ENCODE measurements at regions not wholly inside any gene's neighbourhood (a gene's known extent, or its start where the extent isn't known, plus 50 kb on each side); places are given as distances from the start of the nearest gene placed in this dataset.
A peak's percentile ranks its signal among the peaks of the same experiment; 100 is the strongest.

GRCh38 chr18:30280861-30281470 lies 761.6 kb downstream of the DSC3 start:
- Histone ChIP-seq H3K4me2 (ENCODE audit: low read length) (no peak overlapping the region), H4K8ac (ENCODE audit: low read depth, low read length) (no peak overlapping the region), H4K12ac (ENCODE audit: low read depth, low read length) (no peak overlapping the region), H3K79me2 (ENCODE audit: control insufficient read depth, insufficient read depth, low read length, poor library complexity) (no peaks in the 10 kb centered on the region), H3K4ac (ENCODE audit: low read depth, low read length) (no peak overlapping the region), H3K9me3 (ENCODE audit: insufficient read depth, low read depth, low read length) (no peaks in the 10 kb centered on the region), H2BK120ac (ENCODE audit: insufficient read depth, low read length, poor library complexity) (no peak overlapping the region), H2BK12ac (ENCODE audit: low read length) (no peak overlapping the region), H3K14ac (ENCODE audit: low read length) (no peak overlapping the region), H3K36me3 (ENCODE audit: control insufficient read depth in 1 of 2, insufficient read depth in 2 of 2, low read length in 2 of 2) (no peaks in the 10 kb centered on the region), H2BK5ac (ENCODE audit: low read depth, low read length, poor library complexity) (no peak overlapping the region), H3K9ac (ENCODE audit: low read length) (no peak overlapping the region), H3K27me3 (ENCODE audit: insufficient read depth, low read length) (no peaks in the 10 kb centered on the region), H4K91ac (ENCODE audit: low read depth, low read length) (no peak overlapping the region), H3K27ac (ENCODE audit: low read depth, low read length) (no peak overlapping the region), H3K79me1 (ENCODE audit: low read length) (no peaks in the 10 kb centered on the region), H2AK5ac (ENCODE audit: low read length) (no peak overlapping the region), H3K4me3 (ENCODE audit: low read depth, low read length) (no peak overlapping the region), H2AFZ (ENCODE audit: insufficient read depth, low read length, poor library complexity) (no peak overlapping the region), H3K4me1 (ENCODE audit: control insufficient read depth in 1 of 2, insufficient read depth in 2 of 2, low read length in 2 of 2) (no peaks in the 10 kb centered on the region), H3K18ac (ENCODE audit: low read length) (no peak overlapping the region), H3K23ac (ENCODE audit: low read length) (no peak overlapping the region)
- WGBS (ENCODE audit: extremely low coverage, insufficient coverage, insufficient read length), result no CpG with 5 or more reads among the region's 5 CpGs
- DNase-seq, result peak; percentile 33 to 81

DNA sequence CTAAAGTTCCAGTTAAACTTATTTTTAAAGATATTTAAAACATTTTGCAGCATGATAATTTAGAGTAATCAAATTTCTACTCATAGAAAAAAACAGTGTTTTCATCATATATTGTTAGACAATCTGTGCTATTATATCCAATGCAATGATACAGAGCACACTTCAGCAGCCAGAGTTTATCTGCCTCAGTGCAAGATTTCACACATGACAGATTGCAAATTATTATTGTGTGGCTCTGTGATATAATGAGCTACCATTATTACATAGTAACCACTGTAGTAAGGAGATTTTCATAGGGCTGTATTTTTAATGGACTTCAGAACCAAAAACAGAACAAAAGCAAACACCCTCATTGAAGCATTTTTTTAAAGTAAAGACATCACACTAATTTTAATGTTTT lies 762.4 kb downstream of the DSC3 start:
- no peak overlapping the region for H3K9ac ChIP-seq (ENCODE audit: low read length)
- H3K14ac ChIP-seq (ENCODE audit: low read length), result no peak overlapping the region
- H3K4me1 ChIP-seq (ENCODE audit: control insufficient read depth in 1 of 2, insufficient read depth in 2 of 2, low read length in 2 of 2), result no peaks in the 10 kb centered on the region
- H3K79me2 ChIP-seq (ENCODE audit: control insufficient read depth, insufficient read depth, low read length, poor library complexity), result no peaks in the 10 kb centered on the region
- no peaks in the 10 kb centered on the region for H3K36me3 ChIP-seq (ENCODE audit: control insufficient read depth in 1 of 2, insufficient read depth in 2 of 2, low read length in 2 of 2)
- H3K4me2 ChIP-seq (ENCODE audit: low read length), result no peak overlapping the region
- no peaks in the 10 kb centered on the region for H3K79me1 ChIP-seq (ENCODE audit: low read length)
- no peak overlapping the region for H2AFZ ChIP-seq (ENCODE audit: insufficient read depth, low read length, poor library complexity)
- H2BK120ac ChIP-seq (ENCODE audit: insufficient read depth, low read length, poor library complexity), result no peak overlapping the region
- no peak overlapping the region for H4K91ac ChIP-seq (ENCODE audit: low read depth, low read length)
- no peak overlapping the region for H4K8ac ChIP-seq (ENCODE audit: low read depth, low read length)
- no peak for DNase-seq
- no peak overlapping the region for H2BK12ac ChIP-seq (ENCODE audit: low read length)
- no peak overlapping the region for H4K12ac ChIP-seq (ENCODE audit: low read depth, low read length)
- H3K27ac ChIP-seq (ENCODE audit: low read depth, low read length), result no peak overlapping the region
- no peaks in the 10 kb centered on the region for H3K9me3 ChIP-seq (ENCODE audit: insufficient read depth, low read depth, low read length)
- H3K4ac ChIP-seq (ENCODE audit: low read depth, low read length), result no peak overlapping the region
- no peak overlapping the region for H2BK5ac ChIP-seq (ENCODE audit: low read depth, low read length, poor library complexity)
- H2AK5ac ChIP-seq (ENCODE audit: low read length), result no peak overlapping the region
- no peak overlapping the region for H3K23ac ChIP-seq (ENCODE audit: low read length)
- no peak overlapping the region for H3K18ac ChIP-seq (ENCODE audit: low read length)
- H3K4me3 ChIP-seq (ENCODE audit: low read depth, low read length), result no peak overlapping the region
- no peaks in the 10 kb centered on the region for H3K27me3 ChIP-seq (ENCODE audit: insufficient read depth, low read length)

GRCh38 chr18:30277676-30278075 lies 764.9 kb downstream of the DSC3 start:
- H4K12ac ChIP-seq (ENCODE audit: low read depth, low read length), result no peak overlapping the region
- no peaks in the 10 kb centered on the region for H3K79me2 ChIP-seq (ENCODE audit: control insufficient read depth, insufficient read depth, low read length, poor library complexity)
- H3K36me3 ChIP-seq (ENCODE audit: control insufficient read depth in 1 of 2, insufficient read depth in 2 of 2, low read length in 2 of 2), result no peaks in the 10 kb centered on the region
- H2BK12ac ChIP-seq (ENCODE audit: low read length), result no peak overlapping the region
- H3K4me2 ChIP-seq (ENCODE audit: low read length), result no peak overlapping the region
- no peak overlapping the region for H3K18ac ChIP-seq (ENCODE audit: low read length)
- no peaks in the 10 kb centered on the region for H3K4me1 ChIP-seq (ENCODE audit: control insufficient read depth in 1 of 2, insufficient read depth in 2 of 2, low read length in 2 of 2)
- no CpG with 5 or more reads among the region's 1 CpG for WGBS (ENCODE audit: extremely low coverage, insufficient coverage, insufficient read length)
- no peak overlapping the region for H4K91ac ChIP-seq (ENCODE audit: low read depth, low read length)
- H3K27me3 ChIP-seq (ENCODE audit: insufficient read depth, low read length), result no peaks in the 10 kb centered on the region
- no peak overlapping the region for H2BK120ac ChIP-seq (ENCODE audit: insufficient read depth, low read length, poor library complexity)
- no peaks in the 10 kb centered on the region for H3K79me1 ChIP-seq (ENCODE audit: low read length)
- H3K14ac ChIP-seq (ENCODE audit: low read length), result no peak overlapping the region
- no peak overlapping the region for H3K23ac ChIP-seq (ENCODE audit: low read length)
- H3K4me3 ChIP-seq (ENCODE audit: low read depth, low read length), result no peak overlapping the region
- H2AK5ac ChIP-seq (ENCODE audit: low read length), result no peak overlapping the region
- no peak for DNase-seq
- no peaks in the 10 kb centered on the region for H3K9me3 ChIP-seq (ENCODE audit: insufficient read depth, low read depth, low read length)
- no peak overlapping the region for H3K9ac ChIP-seq (ENCODE audit: low read length)
- H3K27ac ChIP-seq (ENCODE audit: low read depth, low read length), result no peak overlapping the region
- no peak overlapping the region for H4K8ac ChIP-seq (ENCODE audit: low read depth, low read length)
- H2BK5ac ChIP-seq (ENCODE audit: low read depth, low read length, poor library complexity), result no peak overlapping the region
- H2AFZ ChIP-seq (ENCODE audit: insufficient read depth, low read length, poor library complexity), result no peak overlapping the region
- H3K4ac ChIP-seq (ENCODE audit: low read depth, low read length), result no peak overlapping the region

- H3K36me3 ChIP-seq (ENCODE audit: control insufficient read depth in 1 of 2, insufficient read depth in 2 of 2, low read length in 2 of 2), result no peaks in the 10 kb centered on the region
- no peaks in the 10 kb centered on the region for H3K4me1 ChIP-seq (ENCODE audit: control insufficient read depth in 1 of 2, insufficient read depth in 2 of 2, low read length in 2 of 2)
- DNase-seq, result no peak
- no peak overlapping the region for H3K9ac ChIP-seq (ENCODE audit: low read length)
- no CpG with 5 or more reads among the region's 3 CpGs for WGBS (ENCODE audit: extremely low coverage, insufficient coverage, insufficient read length)
- no peak overlapping the region for H3K27ac ChIP-seq (ENCODE audit: low read depth, low read length)
- H4K8ac ChIP-seq (ENCODE audit: low read depth, low read length), result no peak overlapping the region
- no peak overlapping the region for H2BK120ac ChIP-seq (ENCODE audit: insufficient read depth, low read length, poor library complexity)
- H3K4me3 ChIP-seq (ENCODE audit: low read depth, low read length), result no peak overlapping the region
- H3K79me1 ChIP-seq (ENCODE audit: low read length), result no peaks in the 10 kb centered on the region
- H2AK5ac ChIP-seq (ENCODE audit: low read length), result no peak overlapping the region
- H2BK12ac ChIP-seq (ENCODE audit: low read length), result no peak overlapping the region
- no peaks in the 10 kb centered on the region for H3K9me3 ChIP-seq (ENCODE audit: insufficient read depth, low read depth, low read length)
- H3K18ac ChIP-seq (ENCODE audit: low read length), result no peak overlapping the region
- H3K23ac ChIP-seq (ENCODE audit: low read length), result no peak overlapping the region
- H3K79me2 ChIP-seq (ENCODE audit: control insufficient read depth, insufficient read depth, low read length, poor library complexity), result no peaks in the 10 kb centered on the region
- H2BK5ac ChIP-seq (ENCODE audit: low read depth, low read length, poor library complexity), result no peak overlapping the region
- no peak overlapping the region for H3K14ac ChIP-seq (ENCODE audit: low read length)
- H3K27me3 ChIP-seq (ENCODE audit: insufficient read depth, low read length), result no peaks in the 10 kb centered on the region
- no peak overlapping the region for H3K4me2 ChIP-seq (ENCODE audit: low read length)
- H2AFZ ChIP-seq (ENCODE audit: insufficient read depth, low read length, poor library complexity), result no peak overlapping the region
- no peak overlapping the region for H3K4ac ChIP-seq (ENCODE audit: low read depth, low read length)
- H4K91ac ChIP-seq (ENCODE audit: low read depth, low read length), result no peak overlapping the region
- H4K12ac ChIP-seq (ENCODE audit: low read depth, low read length), result no peak overlapping the region
Observed at GRCh38 chr18:30271716-30272115, 770.8 kb downstream of the DSC3 start.
